COLO829 (cell line): ENCODE measurements at regions not wholly inside any gene's neighbourhood (a gene's known extent, or its start where the extent isn't known, plus 50 kb on each side); places are given as distances from the start of the nearest gene placed in this dataset.
"Not testable (repeated sequence)": the region's sequence is repeated elsewhere in the genome, so short reads cannot be mapped to it uniquely, and the experiment has no call there.

Experiments used
- DNase-seq: peaks from one replicate; pipeline ENCODE4 v3.0.0; 2012; ENCODE audit warnings: low spot score

- DNase-seq: no peak
These were observed 1599.3 kb upstream of the PIK3C3 start for GRCh38 chr18:40355726-40356125.

GRCh38 chr18:40348196-40348595 lies 1606.8 kb upstream of the PIK3C3 start:
- no peak for DNase-seq

- no peak for DNase-seq
These were observed 1607.8 kb upstream of the PIK3C3 start for GRCh38 chr18:40347261-40347660.

- DNase-seq: no peak
These were observed 1608.9 kb upstream of the PIK3C3 start for GRCh38 chr18:40346146-40346545.

- DNase-seq: no peak
These were observed 1613.3 kb upstream of the PIK3C3 start for GRCh38 chr18:40341701-40342100.

GRCh38 chr18:40338284-40338683 lies 1616.8 kb upstream of the PIK3C3 start:
- no peak for DNase-seq

GRCh38 chr18:40326985-40327384 lies 1628.0 kb upstream of the PIK3C3 start:
- DNase-seq: no peak

GRCh38 chr18:40325988-40326387 lies 1629.0 kb upstream of the PIK3C3 start:
- no peak for DNase-seq

GRCh38 chr18:40314199-40314598 lies 1640.8 kb upstream of the PIK3C3 start:
- no peak for DNase-seq

- DNase-seq: no peak
These were observed 1641.9 kb upstream of the PIK3C3 start for GRCh38 chr18:40313030-40313642.

- no peak for DNase-seq
These were observed 1647.4 kb upstream of the PIK3C3 start for GRCh38 chr18:40307627-40308026.

- no peak for DNase-seq
These were observed 1658.2 kb upstream of the PIK3C3 start for GRCh38 chr18:40296717-40297413.

- DNase-seq: no peak
These were observed 1661.9 kb upstream of the PIK3C3 start for GRCh38 chr18:40292985-40293710.

GRCh38 chr18:40283560-40283959 lies 1671.5 kb upstream of the PIK3C3 start:
- no peak for DNase-seq

GRCh38 chr18:40281356-40281755 lies 1673.7 kb upstream of the PIK3C3 start:
- not testable (repeated sequence) for DNase-seq

- DNase-seq: no peak
These were observed 1680.3 kb upstream of the PIK3C3 start for GRCh38 chr18:40274618-40275196.

GRCh38 chr18:40272630-40273231 lies 1682.3 kb upstream of the PIK3C3 start:
- no peak for DNase-seq

- no peak for DNase-seq
These were observed 1695.8 kb upstream of the PIK3C3 start for GRCh38 chr18:40259115-40259835.

GRCh38 chr18:40258311-40258710 lies 1696.7 kb upstream of the PIK3C3 start:
- no peak for DNase-seq

GRCh38 chr18:40250236-40250635 lies 1704.8 kb upstream of the PIK3C3 start:
- DNase-seq: no peak

- no peak for DNase-seq
These were observed 1705.5 kb upstream of the PIK3C3 start for GRCh38 chr18:40249390-40250080.
